HCT116 (cell line): ENCODE measurements at regions not wholly inside any gene's neighbourhood (a gene's known extent, or its start where the extent isn't known, plus 50 kb on each side); places are given as distances from the start of the nearest gene placed in this dataset.

Experiments used
- ATAC-seq: fragments of 200-7000 bp; cut with Tn5 transposase; 2 replicates; pipeline ENCODE4 v1.9.1; 2020; ENCODE audit warnings: mild to moderate bottlenecking, moderate library complexity
- BruUV-seq: library from RNA; stranded (reverse); fragments of 400-500 nt; replicated peaks from 2 replicates; lab custom pipeline; 2021; lab: Mats Ljungman, UMichigan
- CTCF ChIA-PET: fragments of 300-600 bp; sonication (Branson Sonifier 250); formaldehyde crosslinking; loops from one replicate; lab custom pipeline; 2021; ENCODE audit warnings: antibody characterized with exemption; lab: Charles Lee
- POLR2A ChIA-PET: fragments of 300-600, 350-600 bp; sonication (Branson Sonifier 250); formaldehyde crosslinking; loops from one replicate; lab custom pipeline; 2021; ENCODE audit warnings: antibody characterized with exemption; lab: Charles Lee
- RAD21 ChIA-PET, 2 experiments: fragments of 300-600 bp; sonication (Branson Sonifier 250); formaldehyde crosslinking; loops; one replicate each; lab custom pipeline; 2023; ENCODE audit warnings: low total read pairs in 2 of 2; ENCODE audit not compliant: uncharacterized antibody in 2 of 2, unreplicated experiment in 2 of 2, low non-redundant PET in 1 of 2; lab: Charles Lee
- DNase-seq: peaks from one replicate; pipeline ENCODE4 v3.0.0-alpha.2; 2010; ENCODE audit warnings: low read depth, low spot score
- H2AFZ ChIP-seq: fragments of 200-600 bp; shearing (Covaris generic), sonication (generic); 2 replicates; pipeline ENCODE4 v1.6.1; 2017; ENCODE audit warnings: low read depth, mixed run types, mixed read lengths, antibody characterized with exemption, low read length; ENCODE audit not compliant: poor library complexity, severe bottlenecking
- H3K27ac ChIP-seq: 2 replicates; pipeline ENCODE4 v1.5.1; 2012; ENCODE audit warnings: low read depth, low read length
- H3K27me3 ChIP-seq: fragments of 200-600 bp; sonication (generic); 2 replicates; pipeline ENCODE4 v1.6.1; 2016; ENCODE audit warnings: mixed run types, low read length, mixed read lengths; ENCODE audit not compliant: insufficient read depth
- H3K36me3 ChIP-seq, 2 experiments: fragments of 200-500 bp in 1 of 2; fragments of 200-600 bp in 1 of 2; sonication (Bioruptor generic) in 1 of 2; sonication (generic) in 1 of 2; 2 replicates each; pipeline versions ENCODE4 v1.5.1 to v1.6.1; 2014 to 2016; ENCODE audit warnings: low read length in 2 of 2, inconsistent platforms in 1 of 2, mixed read lengths in 1 of 2, mixed run types in 1 of 2; ENCODE audit not compliant: insufficient read depth in 2 of 2, control insufficient read depth in 1 of 2
- H3K4me1 ChIP-seq, 2 experiments: fragments of 200-600 bp in 1 of 2; sonication (generic) in 1 of 2; 2 replicates each; pipeline versions ENCODE4 v1.5.1 to v1.6.1; 2012 to 2017; ENCODE audit warnings: low read length in 2 of 2, inconsistent platforms in 1 of 2, mild to moderate bottlenecking in 1 of 2, mixed read lengths in 1 of 2, mixed run types in 1 of 2, moderate library complexity in 1 of 2; ENCODE audit not compliant: insufficient read depth in 2 of 2, control insufficient read depth in 1 of 2
- H3K4me2 ChIP-seq: fragments of 200-600 bp; sonication (generic); 2 replicates; pipeline ENCODE4 v1.6.1; 2017; ENCODE audit warnings: mixed run types, low read length, mixed read lengths
- H3K4me3 ChIP-seq, 2 experiments: fragments of 200-600 bp in 1 of 2; sonication (generic) in 1 of 2; replicated peaks in 1 of 2; 2 replicates each; pipeline ENCODE4 v1.5.1; 2011 to 2016; ENCODE audit warnings: low read length in 2 of 2, control low read depth in 1 of 2, low read depth in 1 of 2, mild to moderate bottlenecking in 1 of 2, mixed read lengths in 1 of 2, mixed run types in 1 of 2
- H3K79me2 ChIP-seq: fragments of 200-600 bp; sonication (generic); 2 replicates; pipeline ENCODE4 v1.6.1; 2017; ENCODE audit warnings: mild to moderate bottlenecking, mixed run types, low read length, moderate library complexity, mixed read lengths; ENCODE audit not compliant: insufficient read depth
- H3K9ac ChIP-seq: fragments of 200-600 bp; sonication (generic); 2 replicates; pipeline ENCODE4 v1.6.1; 2016; ENCODE audit warnings: low read length, mixed read lengths
- H3K9me2 ChIP-seq: fragments of 200-600 bp; sonication (generic), shearing (Covaris generic); 2 replicates; pipeline ENCODE4 v1.6.1; 2017; ENCODE audit warnings: mixed run types, mild to moderate bottlenecking, moderate library complexity; ENCODE audit not compliant: insufficient read depth
- H3K9me3 ChIP-seq, 2 experiments: fragments of 200-500 bp in 1 of 2; fragments of 200-600 bp in 1 of 2; sonication (Bioruptor generic) in 1 of 2; sonication (generic) in 1 of 2; 2 replicates each; pipeline ENCODE4 v1.6.1; 2014 to 2017; ENCODE audit warnings: low read length in 2 of 2, mixed read lengths in 2 of 2, inconsistent platforms in 1 of 2, low read depth in 1 of 2, mild to moderate bottlenecking in 1 of 2, mixed run types in 1 of 2, moderate library complexity in 1 of 2; ENCODE audit not compliant: control insufficient read depth in 1 of 2, insufficient read depth in 1 of 2
- H4K20me1 ChIP-seq: fragments of 200-600 bp; sonication (generic), shearing (Covaris generic); 2 replicates; pipeline ENCODE4 v1.6.1; 2017; ENCODE audit warnings: mixed run types, mild to moderate bottlenecking, moderate library complexity; ENCODE audit not compliant: insufficient read depth
- CBX3 ChIP-seq: IDR thresholded peaks from 2 replicates; pipeline ENCODE4 v1.6.1; 2012; ENCODE audit warnings: low read depth
- CEBPB ChIP-seq: IDR thresholded peaks from 2 replicates; pipeline ENCODE4 v1.6.1; 2012; ENCODE audit warnings: low read depth
- CTCF ChIP-seq, 3 experiments: fragments of 200-600 bp in 1 of 3; sonication (generic) in 1 of 3; IDR thresholded peaks in 2 of 3; conservative IDR thresholded peaks in 1 of 3; 2 replicates each; pipeline ENCODE4 v1.5.1; 2012 to 2017; ENCODE audit warnings: low read depth in 2 of 3, low read length in 2 of 3, antibody characterized with exemption in 1 of 3, borderline replicate concordance in 1 of 3, control low read depth in 1 of 3, mild to moderate bottlenecking in 1 of 3, mixed read lengths in 1 of 3, mixed run types in 1 of 3, moderate library complexity in 1 of 3; ENCODE audit not compliant: insufficient read depth in 1 of 3
- EGR1 ChIP-seq: IDR thresholded peaks from 2 replicates; pipeline ENCODE4 v1.6.1; 2012; ENCODE audit warnings: low read depth
- EZH2 ChIP-seq: fragments of 200-600 bp; sonication (generic); IDR thresholded peaks from 2 replicates; pipeline ENCODE4 v1.6.1; 2017; ENCODE audit warnings: antibody characterized with exemption, mixed run types
- EZH2phosphoT487 ChIP-seq: fragments of 200-600 bp; IDR thresholded peaks from 2 replicates; pipeline ENCODE4 v1.6.1; 2018; ENCODE audit warnings: antibody characterized with exemption, borderline replicate concordance
- JUND ChIP-seq: IDR thresholded peaks from 2 replicates; pipeline ENCODE4 v1.6.1; 2012
- MAX ChIP-seq: IDR thresholded peaks from 2 replicates; pipeline ENCODE4 v1.6.1; 2012
- POLR2AphosphoS5 ChIP-seq: IDR thresholded peaks from 2 replicates; pipeline ENCODE4 v1.6.1; 2011; ENCODE audit warnings: mild to moderate bottlenecking, low read depth, low read length, moderate library complexity
- REST ChIP-seq: IDR thresholded peaks from 2 replicates; pipeline ENCODE4 v1.6.1; 2012; ENCODE audit warnings: low read depth
- SP1 ChIP-seq: IDR thresholded peaks from 2 replicates; pipeline ENCODE4 v1.6.1; 2012; ENCODE audit warnings: low read depth
- SRF ChIP-seq: IDR thresholded peaks from 2 replicates; pipeline ENCODE4 v1.6.1; 2012; ENCODE audit warnings: low read depth
- TCF7L2 ChIP-seq: IDR thresholded peaks from 2 replicates; pipeline ENCODE4 v1.7.0; 2011; ENCODE audit warnings: borderline replicate concordance, inconsistent platforms; ENCODE audit not compliant: insufficient read depth, insufficient read length; ENCODE audit errors: extremely low read depth
- ZBTB33 ChIP-seq: IDR thresholded peaks from 2 replicates; pipeline ENCODE4 v1.6.1; 2011; ENCODE audit warnings: mild to moderate bottlenecking, low read length, moderate library complexity; ENCODE audit not compliant: insufficient replicate concordance; ENCODE audit errors: extremely low read depth
- ZFX ChIP-seq: fragments of 450-650 bp; IDR thresholded peaks from 2 replicates; pipeline ENCODE4 v1.6.1; 2017
- ZNF274 ChIP-seq: fragments of 200-500 bp; sonication (Bioruptor generic); IDR thresholded peaks from 2 replicates; pipeline ENCODE4 v1.6.1; 2014; ENCODE audit warnings: mild to moderate bottlenecking, low read depth, low read length, inconsistent platforms
- intact Hi-C: fragments of 100-400 bp; cut with micrococcal nuclease; formaldehyde crosslinking; loops from 2 replicates; pipeline ENCODE4 v1.10.0; 2022

- Histone ChIP-seq H3K36me3 (no peaks in the 10 kb centered on the region), H3K79me2 (no peaks in the 10 kb centered on the region), H3K9me3 (peaks cover 13 to 23% of the 10 kb centered on the region in 2 experiments; a peak in 2 of 4 replicates), H4K20me1 (no peaks in the 10 kb centered on the region), H3K27me3 (no peaks in the 10 kb centered on the region), H2AFZ (no peak overlapping the region), H3K27ac (no peak overlapping the region), H3K4me3 (no peak overlapping the region), H3K9ac (no peak overlapping the region), H3K9me2 (no peaks in the 10 kb centered on the region)
- intact Hi-C loops: no loop called here
- RAD21 ChIA-PET: no interaction called here
- POLR2A ChIA-PET: no interaction called here
- no TSS peak for BruUV-seq
- no peak for DNase-seq
- CTCF ChIA-PET: no interaction called here
- ATAC-seq: no peak
- no peak for TF ChIP-seq ZFX
- TF ChIP-seq SRF: no peak
- TF ChIP-seq CEBPB: no peak
- TF ChIP-seq TCF7L2: no peak
- no peak for TF ChIP-seq SP1
- no peak for TF ChIP-seq JUND
- TF ChIP-seq CTCF (IDR thresholded peaks at IDR 0.05 in 2 of 3, conservative IDR thresholded peaks at IDR 0.05 in 1 of 3; ENCODE audit: borderline replicate concordance in 1 of 3, insufficient read depth in 1 of 3, low read depth in 2 of 3, low read length in 2 of 3): no peak
- no peak for TF ChIP-seq EZH2
- TF ChIP-seq REST: no peak
- TF ChIP-seq CBX3: no peak
- TF ChIP-seq POLR2AphosphoS5: no peak
- no peak for TF ChIP-seq MAX
- TF ChIP-seq ZBTB33: no peak
- TF ChIP-seq EZH2phosphoT487: no peak
- no peak for TF ChIP-seq ZNF274
- no peak for TF ChIP-seq EGR1
- TF ChIP-seq, all 23 proteins: peak for 0
- Histone ChIP-seq H3K4me1 (no peaks in the 10 kb centered on the region), H3K4me2 (no peak overlapping the region)
These were observed 311.7 kb upstream of the ZNF717 start for GRCh38 chr3:76096836-76097588.
